NCI-H2081 treated with DMSO at 0.1 percent for 48 hours (cell line): ENCODE measurements at regions not wholly inside any gene's neighbourhood (a gene's known extent, or its start where the extent isn't known, plus 50 kb on each side); places are given as distances from the start of the nearest gene placed in this dataset.
"Not testable (repeated sequence)": the region's sequence is repeated elsewhere in the genome, so short reads cannot be mapped to it uniquely, and the experiment has no call there.

Experiments
- DNase-seq: peaks from one replicate; lab custom pipeline; 2025; lab: John Stamatoyannopoulos, UW

DNA sequence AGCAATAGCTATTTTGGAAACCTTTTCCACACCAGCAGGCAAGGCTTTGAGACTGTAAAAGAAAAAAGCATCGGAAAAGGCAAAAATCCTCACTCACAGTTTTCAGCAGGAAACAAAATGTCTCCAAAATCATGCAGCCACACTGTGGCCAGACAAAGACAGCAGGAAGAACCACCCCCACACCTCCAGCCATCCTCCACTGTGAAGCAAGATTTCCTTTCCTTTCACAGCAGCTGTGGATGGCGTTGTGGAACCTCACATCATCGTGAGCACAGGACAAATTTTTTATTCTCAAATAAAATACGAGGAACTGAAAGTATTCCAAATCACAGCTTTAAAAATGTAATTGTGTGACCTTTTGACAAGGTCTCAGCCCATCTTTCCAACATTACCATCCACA, 351.7 kb upstream of the NOCT start:
- DNase-seq = no peak

DNA sequence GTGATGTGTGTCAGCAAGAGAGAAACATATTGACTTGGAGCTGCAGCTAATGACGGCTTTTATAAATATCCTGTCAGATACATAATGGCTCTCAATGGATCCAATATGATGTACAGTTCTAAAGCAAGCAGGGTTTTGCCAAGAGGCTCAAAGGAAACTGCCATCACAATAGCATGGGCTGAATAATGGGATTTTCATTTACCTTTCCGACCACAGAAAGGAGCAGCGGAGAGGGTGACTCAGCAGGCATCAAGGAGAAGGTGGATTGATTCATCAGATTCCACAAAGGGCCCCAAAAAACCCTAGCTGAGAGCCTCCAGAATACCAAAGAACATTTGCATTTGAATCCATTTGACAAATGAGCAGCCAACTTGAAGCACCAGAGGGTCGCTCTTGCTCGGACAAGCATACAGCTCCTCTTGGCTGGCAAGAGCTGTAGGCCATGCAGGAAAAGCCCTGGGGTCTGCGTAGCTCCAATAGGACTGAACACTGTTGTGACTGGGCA, 355.7 kb upstream of the NOCT start:
- peak; percentile 16 for DNase-seq

GRCh38 chr4:138659037-138659811, 356.4 kb upstream of the NOCT start:
- no peak for DNase-seq

DNA sequence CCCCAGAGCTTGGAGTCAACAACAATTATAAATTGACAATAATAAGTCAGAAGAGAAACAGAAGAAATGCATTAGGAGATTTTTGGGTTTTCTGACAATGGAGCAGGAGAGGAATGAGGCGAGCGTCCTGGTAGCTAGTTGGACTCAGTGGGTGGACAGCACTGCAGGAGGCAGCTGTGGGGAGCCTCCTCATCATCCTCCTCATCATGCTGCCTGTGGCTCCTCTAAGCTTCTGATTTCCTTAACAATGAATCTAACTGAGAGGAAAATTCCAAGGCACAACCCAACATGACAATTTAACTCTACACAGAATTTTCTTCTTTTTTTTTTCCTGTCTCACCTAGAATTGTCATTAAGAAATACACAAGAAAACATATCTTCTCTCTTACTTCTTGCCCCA, 357.1 kb upstream of the NOCT start:
- no peak for DNase-seq

GRCh38 chr4:138656990-138657389, 358.6 kb upstream of the NOCT start:
- no peak for DNase-seq

GRCh38 chr4:138655985-138656384, 359.6 kb upstream of the NOCT start:
- no peak for DNase-seq

GRCh38 chr4:138655286-138655685, 360.3 kb upstream of the NOCT start:
- no peak for DNase-seq

DNA sequence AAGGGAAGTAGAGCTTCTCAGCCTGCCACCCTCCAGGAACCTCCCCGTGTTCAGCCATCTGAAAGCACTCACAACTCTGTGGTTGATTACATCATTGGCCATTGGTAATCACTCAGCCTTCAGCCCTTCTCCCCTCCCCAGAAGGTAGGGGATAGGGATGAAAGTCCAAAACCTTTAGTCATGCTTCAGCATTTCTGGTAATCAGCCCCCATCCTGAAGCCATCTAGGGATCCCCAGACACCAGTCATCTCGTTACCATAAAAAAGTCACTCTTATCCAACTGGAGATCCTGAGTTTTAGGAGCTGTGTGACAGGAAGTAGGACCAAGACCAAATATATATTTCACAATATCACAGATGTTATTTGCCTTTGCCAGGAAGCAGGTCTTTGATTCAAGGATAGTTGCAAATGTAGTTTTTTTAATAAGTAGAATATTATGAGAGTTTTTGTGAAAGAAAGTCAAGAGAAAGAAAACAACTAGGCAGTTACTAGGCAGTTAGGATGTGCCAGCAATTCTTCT, 364.6 kb upstream of the NOCT start:
- no peak for DNase-seq

- DNase-seq = no peak
Observed at GRCh38 chr4:138650495-138650894, 365.1 kb upstream of the NOCT start.

DNA sequence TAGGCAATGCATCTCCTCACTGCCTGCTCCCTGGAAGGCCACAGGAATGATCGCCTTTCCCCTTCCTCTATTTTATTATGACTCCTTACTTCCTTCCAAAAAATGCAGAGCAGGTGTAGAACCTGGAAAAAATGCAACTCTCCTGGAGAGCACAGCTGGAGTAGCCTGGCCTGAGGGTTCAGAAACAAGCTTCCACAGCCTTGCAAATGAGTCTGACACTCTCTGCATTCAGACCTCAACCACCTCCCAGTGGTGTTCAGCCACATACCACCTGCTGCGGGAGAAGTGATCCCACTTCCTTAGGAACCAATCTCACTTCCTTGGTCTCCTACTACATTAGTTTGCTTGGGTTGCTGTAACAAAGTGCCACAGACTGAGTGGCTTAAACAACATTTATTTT, 368.1 kb upstream of the NOCT start:
- DNase-seq = no peak

GRCh38 chr4:138646383-138646782, 369.2 kb upstream of the NOCT start:
- no peak for DNase-seq

DNA sequence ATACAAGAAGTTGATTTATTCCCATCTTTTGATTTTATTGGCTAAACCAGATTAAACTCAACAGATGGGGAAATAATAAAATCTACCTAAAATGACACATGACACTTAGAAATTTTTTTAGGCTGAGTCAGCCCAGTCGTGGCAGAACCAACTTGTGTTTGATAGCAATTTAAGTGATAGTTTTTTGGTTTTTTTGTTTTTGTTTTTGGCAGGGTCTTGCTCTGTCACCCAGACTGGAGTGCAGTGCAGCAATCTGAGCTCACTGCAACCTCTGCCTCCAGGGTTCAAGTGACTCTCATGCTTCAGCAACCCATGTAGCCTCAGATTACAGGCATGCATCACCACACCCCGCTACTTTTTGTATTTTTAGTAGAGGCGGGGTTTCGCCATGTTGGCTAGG, 370.3 kb upstream of the NOCT start:
- no peak for DNase-seq

DNA sequence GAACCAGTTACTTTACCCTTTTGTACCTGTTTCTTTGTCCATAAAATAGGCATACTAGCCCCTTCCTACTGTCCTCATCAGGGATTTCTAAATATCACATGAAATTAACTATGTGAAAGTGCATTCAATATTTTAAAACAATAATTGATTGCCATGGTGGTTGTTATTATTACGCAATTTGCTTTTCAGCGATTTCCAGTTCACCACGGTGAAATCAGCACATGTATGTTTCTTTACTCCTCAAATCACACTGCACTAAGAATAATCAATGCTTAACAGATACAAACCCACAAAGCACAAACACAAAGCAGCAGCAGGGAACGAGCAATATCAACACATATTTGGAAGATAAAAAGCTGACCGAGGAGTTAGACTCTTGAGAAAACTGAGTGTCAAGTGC, 371.3 kb upstream of the NOCT start:
- no peak for DNase-seq

GRCh38 chr4:138643827-138644226, 371.8 kb upstream of the NOCT start:
- no peak for DNase-seq

DNA sequence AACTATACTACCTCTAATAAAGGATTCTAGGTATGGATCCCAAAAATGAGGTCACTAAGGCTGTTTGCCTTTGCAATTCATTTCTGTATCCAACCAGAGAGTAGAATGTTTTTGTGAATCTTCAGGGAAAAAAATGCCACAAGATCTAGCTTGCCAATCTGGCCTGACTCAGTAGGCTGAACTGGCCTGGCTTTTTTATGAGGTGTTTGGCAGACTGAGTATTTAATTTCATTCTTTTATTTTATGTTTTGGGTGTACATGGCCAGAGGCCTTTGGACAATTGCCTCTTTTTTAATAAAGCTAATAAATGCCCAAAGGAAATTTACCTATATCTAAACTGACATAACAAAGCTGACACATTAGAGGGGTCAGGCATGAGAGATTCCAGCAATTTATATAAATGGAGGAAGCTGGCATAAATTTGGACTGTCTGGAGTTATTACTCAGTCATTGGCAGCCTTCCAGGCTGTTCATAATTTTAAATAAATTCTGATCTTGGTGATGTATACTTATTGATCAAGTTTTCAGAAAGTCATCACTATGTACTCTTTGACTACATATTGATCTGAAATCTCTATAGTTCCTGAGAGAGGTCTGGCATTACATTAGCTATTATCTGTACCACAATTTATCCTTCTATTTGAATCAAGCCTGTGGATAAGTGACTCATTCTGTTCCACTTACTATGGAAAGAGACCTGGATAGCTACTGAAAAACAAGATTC, 376.4 kb upstream of the NOCT start:
- no peak for DNase-seq

DNA sequence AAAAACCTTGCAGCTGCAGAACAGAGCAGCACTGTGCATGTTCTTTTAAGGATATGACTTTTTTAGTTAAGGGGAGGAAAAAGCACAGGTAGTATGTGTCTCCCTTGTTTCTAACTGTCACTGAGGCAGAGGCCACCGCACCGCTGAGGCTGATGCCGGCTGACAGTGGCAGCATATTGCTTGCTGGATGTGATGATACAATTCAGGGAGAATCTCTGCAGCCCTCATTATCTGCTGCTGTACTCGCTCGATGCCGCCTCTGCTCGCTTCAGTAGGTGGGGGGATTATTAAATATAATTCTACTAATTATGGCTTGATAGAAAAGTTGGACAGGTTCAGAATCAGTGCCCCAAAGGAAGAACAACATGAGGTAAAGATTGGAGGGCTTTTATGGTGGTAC, 378.8 kb upstream of the NOCT start:
- no peak for DNase-seq

DNA sequence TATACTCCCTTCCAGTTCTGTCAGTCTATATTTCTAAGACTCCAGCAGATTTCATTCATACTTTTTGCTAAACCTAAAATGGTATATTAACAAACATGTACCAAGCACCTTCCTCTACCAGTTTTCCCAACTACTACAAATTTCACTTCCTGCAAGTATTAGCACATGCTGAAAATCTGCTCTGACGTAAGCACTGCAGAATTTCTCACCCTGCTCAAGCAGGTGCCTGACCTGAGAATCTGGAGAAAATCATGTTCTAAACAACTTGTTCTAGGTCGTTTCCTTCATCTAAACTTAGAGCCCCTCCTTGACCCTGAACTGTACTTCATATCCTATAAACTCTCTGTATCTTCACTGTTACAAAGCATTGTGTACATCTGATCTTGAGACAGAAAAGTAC, 380.7 kb upstream of the NOCT start:
- no peak for DNase-seq

DNA sequence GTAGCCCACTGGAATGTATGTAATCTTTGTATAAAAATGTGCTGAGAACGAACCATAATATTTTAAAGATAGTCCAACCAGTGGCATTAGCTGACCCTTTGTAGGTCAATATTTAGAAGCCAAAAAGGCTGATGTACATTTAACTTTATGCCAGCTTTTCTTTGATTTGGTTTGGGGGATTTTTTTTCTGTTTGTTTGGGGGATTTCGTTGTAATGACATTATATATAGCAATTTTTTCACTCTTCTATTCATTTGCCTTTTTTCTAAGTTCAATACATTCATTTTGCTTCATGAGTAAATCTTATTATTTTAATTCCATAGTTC, 382.0 kb upstream of the NOCT start:
- DNase-seq = no peak

GRCh38 chr4:138632856-138633579, 382.6 kb upstream of the NOCT start:
- DNase-seq = no peak

GRCh38 chr4:138630666-138631065, 384.9 kb upstream of the NOCT start:
- DNase-seq = no peak

DNA sequence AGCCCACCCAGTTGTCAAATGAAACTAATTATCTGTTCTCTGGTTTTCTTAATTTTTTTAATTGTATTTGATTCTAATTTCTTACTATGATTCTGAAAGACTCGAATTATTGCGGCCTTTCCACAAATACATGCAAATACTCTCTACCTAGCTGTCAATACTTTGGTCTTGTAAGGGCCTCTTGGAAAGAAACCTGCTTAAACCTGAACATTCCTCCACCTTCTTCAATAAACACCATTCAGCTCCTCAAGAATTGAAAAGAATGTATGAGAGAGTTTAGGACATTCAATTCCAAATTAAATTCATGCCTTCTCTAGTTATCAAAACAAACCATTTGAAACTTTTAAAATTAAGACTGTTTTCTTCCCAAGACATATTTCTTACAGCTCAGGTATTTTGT, 385.9 kb upstream of the NOCT start:
- no peak for DNase-seq

- DNase-seq = no peak
Observed at GRCh38 chr4:138627096-138627495, 384.9 kb upstream of the SLC7A11 start.

GRCh38 chr4:138622362-138622761, 380.2 kb upstream of the SLC7A11 start:
- DNase-seq = not testable (repeated sequence)
